Endodermal cell (in vitro differentiated cells): ENCODE measurements at regions not wholly inside any gene's neighbourhood (a gene's known extent, or its start where the extent isn't known, plus 50 kb on each side); places are given as distances from the start of the nearest gene placed in this dataset.

Source experiments
- DNase-seq: peaks from one replicate; pipeline ENCODE4 v3.0.0-alpha.2; 2017
- H3K27ac ChIP-seq: 2 replicates; pipeline ENCODE4 v1.5.1; 2013; ENCODE audit warnings: mild to moderate bottlenecking, low read depth, low read length, moderate library complexity
- H3K27me3 ChIP-seq: 2 replicates; pipeline ENCODE4 v1.6.1; 2013; ENCODE audit warnings: mild to moderate bottlenecking, low read length, moderate library complexity; ENCODE audit not compliant: insufficient read depth, control insufficient read depth, poor library complexity, severe bottlenecking
- H3K36me3 ChIP-seq: 2 replicates; pipeline ENCODE4 v1.7.0; 2013; ENCODE audit warnings: mild to moderate bottlenecking, low read length, moderate library complexity; ENCODE audit not compliant: control insufficient read depth, insufficient read depth
- H3K4me1 ChIP-seq: one replicate; pipeline ENCODE4 v1.7.0; 2013; ENCODE audit warnings: low read length; ENCODE audit not compliant: control insufficient read depth, insufficient read depth
- H3K4me3 ChIP-seq: 2 replicates; pipeline ENCODE4 v1.5.1; 2013; ENCODE audit warnings: mild to moderate bottlenecking, low read length, moderate library complexity
- H3K9ac ChIP-seq: 2 replicates; pipeline ENCODE4 v1.6.1; 2013; ENCODE audit warnings: mild to moderate bottlenecking, low read length, moderate library complexity; ENCODE audit not compliant: poor library complexity, severe bottlenecking; ENCODE audit errors: extremely low read depth
- H3K9me3 ChIP-seq: 2 replicates; pipeline ENCODE4 v1.6.1; 2013; ENCODE audit warnings: mild to moderate bottlenecking, low read length, moderate library complexity; ENCODE audit not compliant: control insufficient read depth
- H3K27ac Mint-ChIP-seq: 2 replicates; pipeline ENCODE4 v1.8.0; 2020; ENCODE audit warnings: mixed read lengths
- H3K27me3 Mint-ChIP-seq: 2 replicates; pipeline ENCODE4 v1.8.0; 2021; ENCODE audit warnings: mild to moderate bottlenecking, mixed read lengths; ENCODE audit not compliant: insufficient read depth
- H3K36me3 Mint-ChIP-seq: 2 replicates; pipeline ENCODE4 v1.8.0; 2020; ENCODE audit warnings: low read depth, mixed read lengths
- H3K4me1 Mint-ChIP-seq: 2 replicates; pipeline ENCODE4 v1.8.0; 2020; ENCODE audit warnings: mixed read lengths
- H3K4me3 Mint-ChIP-seq: 2 replicates; pipeline ENCODE4 v1.8.0; 2020; ENCODE audit warnings: mild to moderate bottlenecking, moderate library complexity, mixed read lengths
- H3K9me3 Mint-ChIP-seq: 2 replicates; pipeline ENCODE4 v1.8.0; 2020; ENCODE audit warnings: mild to moderate bottlenecking, mixed read lengths
- WGBS, 2 experiments: methylation state at CpG; one replicate each; pipeline versions ENCODE4 v1.1.5 to v1.1.7; 2013; ENCODE audit warnings: missing lambda C conversion rate in 2 of 2, mixed read lengths in 1 of 2; ENCODE audit not compliant: insufficient coverage in 1 of 2, insufficient read length in 1 of 2; 5-methylcytosine and 5-hydroxymethylcytosine counted together
- TF ChIP-seq, protein P1 (sequence below): fragments of 200-600 bp; sonication (generic); conservative IDR thresholded peaks from 2 replicates; pipeline ENCODE4 v1.5.0; 2021; ENCODE audit warnings: antibody characterized with exemption, mild to moderate bottlenecking

DNA sequence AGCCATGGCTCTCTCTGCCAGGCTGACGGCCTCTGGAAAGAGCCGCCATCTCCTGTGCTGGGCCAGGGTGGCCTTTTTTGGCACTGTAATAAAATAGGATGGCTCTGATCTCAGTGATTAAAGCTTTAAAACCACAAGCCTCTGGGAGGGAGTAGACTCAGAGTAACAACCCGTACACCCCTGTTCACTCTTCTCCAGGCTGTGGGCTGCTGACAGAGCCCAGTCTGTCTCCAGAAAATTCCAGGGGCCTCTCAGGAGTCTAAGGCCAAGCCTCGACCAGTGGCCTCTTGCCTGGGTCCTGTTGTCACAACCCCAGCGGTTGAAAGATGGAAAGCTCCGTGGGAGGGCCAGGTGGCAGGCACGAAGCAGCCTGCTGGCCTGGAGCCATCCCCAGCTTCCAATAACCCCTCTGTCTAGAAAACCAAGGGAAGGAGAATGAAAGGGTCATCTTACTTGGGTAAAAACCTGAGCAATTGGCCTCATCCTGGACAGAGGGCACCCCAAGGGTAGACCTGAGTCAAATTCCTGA, 286.7 kb upstream of the ZNF462 start:
- H3K27ac Mint-ChIP-seq: no peak overlapping the region
- Histone ChIP-seq H3K36me3 (no peaks in the 10 kb centered on the region), H3K27ac (peak overlapping the region; percentile 92), H3K9me3 (no peaks in the 10 kb centered on the region), H3K4me1 (no peaks in the 10 kb centered on the region), H3K27me3 (no peaks in the 10 kb centered on the region), H3K4me3 (no peak overlapping the region), H3K9ac (no peak overlapping the region)
- DNase-seq: no peak
- H3K4me1 Mint-ChIP-seq: no peaks in the 10 kb centered on the region
- no peak overlapping the region for H3K4me3 Mint-ChIP-seq
- TF ChIP-seq, protein P1, sequence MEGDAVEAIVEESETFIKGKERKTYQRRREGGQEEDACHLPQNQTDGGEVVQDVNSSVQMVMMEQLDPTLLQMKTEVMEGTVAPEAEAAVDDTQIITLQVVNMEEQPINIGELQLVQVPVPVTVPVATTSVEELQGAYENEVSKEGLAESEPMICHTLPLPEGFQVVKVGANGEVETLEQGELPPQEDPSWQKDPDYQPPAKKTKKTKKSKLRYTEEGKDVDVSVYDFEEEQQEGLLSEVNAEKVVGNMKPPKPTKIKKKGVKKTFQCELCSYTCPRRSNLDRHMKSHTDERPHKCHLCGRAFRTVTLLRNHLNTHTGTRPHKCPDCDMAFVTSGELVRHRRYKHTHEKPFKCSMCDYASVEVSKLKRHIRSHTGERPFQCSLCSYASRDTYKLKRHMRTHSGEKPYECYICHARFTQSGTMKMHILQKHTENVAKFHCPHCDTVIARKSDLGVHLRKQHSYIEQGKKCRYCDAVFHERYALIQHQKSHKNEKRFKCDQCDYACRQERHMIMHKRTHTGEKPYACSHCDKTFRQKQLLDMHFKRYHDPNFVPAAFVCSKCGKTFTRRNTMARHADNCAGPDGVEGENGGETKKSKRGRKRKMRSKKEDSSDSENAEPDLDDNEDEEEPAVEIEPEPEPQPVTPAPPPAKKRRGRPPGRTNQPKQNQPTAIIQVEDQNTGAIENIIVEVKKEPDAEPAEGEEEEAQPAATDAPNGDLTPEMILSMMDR: no peak
- 88 to 89% methylated on average over 2 to 7 of the region's 7 CpGs for WGBS, 2 experiments
- H3K9me3 Mint-ChIP-seq: no peaks in the 10 kb centered on the region
- no peaks in the 10 kb centered on the region for H3K36me3 Mint-ChIP-seq
- H3K27me3 Mint-ChIP-seq: no peaks in the 10 kb centered on the region

DNA sequence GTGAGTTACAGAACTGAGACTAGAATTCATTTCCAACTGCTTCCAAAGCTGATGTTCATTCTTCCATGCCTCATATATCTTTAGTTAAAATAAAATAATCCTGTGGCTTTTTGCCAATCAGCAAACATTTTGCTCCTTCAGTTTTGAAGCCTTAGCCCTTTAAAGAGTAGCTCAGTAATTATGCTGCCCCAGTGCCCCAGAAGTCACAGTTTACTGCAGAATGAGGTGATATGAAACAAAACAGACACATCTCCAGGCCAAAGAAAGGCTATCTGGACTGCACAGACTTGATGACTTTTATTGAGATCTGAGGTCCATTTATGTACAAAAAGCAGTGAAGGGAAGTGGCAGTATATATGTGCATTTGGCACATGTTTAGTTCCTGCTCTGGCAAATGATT, 285.8 kb upstream of the ZNF462 start:
- H3K27ac ChIP-seq: no peak overlapping the region
- H3K27me3 Mint-ChIP-seq: no peaks in the 10 kb centered on the region
- no peaks in the 10 kb centered on the region for H3K36me3 Mint-ChIP-seq
- H3K9me3 Mint-ChIP-seq: no peaks in the 10 kb centered on the region
- H3K27me3 ChIP-seq: no peaks in the 10 kb centered on the region
- no peak for DNase-seq
- no peaks in the 10 kb centered on the region for H3K4me1 ChIP-seq
- no peak overlapping the region for H3K27ac Mint-ChIP-seq
- no peaks in the 10 kb centered on the region for H3K9me3 ChIP-seq
- H3K9ac ChIP-seq: no peak overlapping the region
- TF ChIP-seq, protein P1: no peak
- no peak overlapping the region for H3K4me3 Mint-ChIP-seq
- no peaks in the 10 kb centered on the region for H3K4me1 Mint-ChIP-seq
- no peaks in the 10 kb centered on the region for H3K36me3 ChIP-seq
- H3K4me3 ChIP-seq: no peak overlapping the region

DNA sequence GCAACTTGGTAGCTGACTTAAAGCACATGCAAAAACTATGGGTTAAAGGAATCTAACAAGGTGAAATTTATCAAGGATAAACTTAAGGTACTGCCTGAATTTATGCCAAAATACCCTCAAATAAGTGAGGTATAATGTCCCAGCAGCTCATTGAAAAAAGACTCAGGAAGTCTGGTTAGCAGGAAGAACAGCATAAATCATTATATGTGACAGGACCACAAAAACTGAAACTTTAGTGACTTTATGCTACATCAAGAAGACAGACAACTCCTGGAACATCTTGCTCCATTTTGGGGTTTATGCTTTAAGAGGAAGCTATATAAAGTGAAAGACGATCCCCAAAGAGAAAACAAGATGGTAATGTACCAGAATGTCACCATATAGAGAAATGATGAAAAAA, 282.4 kb upstream of the ZNF462 start:
- Histone ChIP-seq H3K4me3 (no peak overlapping the region), H3K36me3 (no peaks in the 10 kb centered on the region), H3K27ac (no peak overlapping the region), H3K9ac (no peak overlapping the region), H3K9me3 (no peaks in the 10 kb centered on the region), H3K27me3 (no peaks in the 10 kb centered on the region), H3K4me1 (no peaks in the 10 kb centered on the region)
- no peak overlapping the region for H3K27ac Mint-ChIP-seq
- TF ChIP-seq, protein P1: no peak
- no peaks in the 10 kb centered on the region for H3K27me3 Mint-ChIP-seq
- H3K4me1 Mint-ChIP-seq: peaks cover 4% of the 10 kb centered on the region
- no peak overlapping the region for H3K4me3 Mint-ChIP-seq
- H3K9me3 Mint-ChIP-seq: no peaks in the 10 kb centered on the region
- no peak for DNase-seq
- 88 to 92% methylated on average over 1 of the region's 1 CpG for WGBS, 2 experiments
- no peaks in the 10 kb centered on the region for H3K36me3 Mint-ChIP-seq
